ENCODE measurements at regions not wholly inside any gene's neighbourhood (a gene's known extent, or its start where the extent isn't known, plus 50 kb on each side); places are given as distances from the start of the nearest gene placed in this dataset.

DNA sequence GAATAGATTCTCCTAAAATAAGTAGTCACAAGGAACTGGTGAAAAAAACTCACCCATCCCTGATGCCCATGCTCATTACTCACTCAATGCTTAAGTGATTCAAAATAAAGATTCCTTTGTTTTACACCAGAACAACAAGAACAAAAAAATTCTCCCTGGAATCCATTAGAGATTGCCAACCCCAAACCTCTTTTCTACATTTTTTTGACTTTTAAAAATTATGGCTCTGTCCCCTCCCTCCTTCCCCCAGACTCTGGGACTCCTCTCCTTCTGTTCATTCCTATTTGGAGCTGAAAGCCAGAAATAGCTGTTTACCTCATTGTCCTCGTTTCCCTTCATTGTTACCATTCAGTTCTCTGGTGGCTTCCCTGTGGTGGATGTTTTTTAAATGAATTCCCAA lies 63.2 kb upstream of the FHIP2A start:
- Histone ChIP-seq H3K4ac (ENCODE audit: low read depth, low read length) (no peak overlapping the region), H3K9ac (ENCODE audit: low read depth, low read length) (no peak overlapping the region), H3K4me2 (ENCODE audit: low read depth, low read length) (no peak overlapping the region), H3K4me3 (ENCODE audit: insufficient read depth, low read depth, low read length) (no peak overlapping the region), H2AFZ (replicated peaks; ENCODE audit: low read length, poor library complexity) (no peak overlapping the region), H3K23ac (ENCODE audit: low read depth, low read length) (no peak overlapping the region), H4K8ac (ENCODE audit: low read depth in 2 of 2, low read length in 2 of 2) (no peak overlapping the region; a peak in 1 of 4 replicates), H2AK9ac (replicated peaks; ENCODE audit: low read depth, low read length, poor library complexity) (no peak overlapping the region), H4K5ac (ENCODE audit: low read depth, low read length) (no peak overlapping the region), H4K20me1 (ENCODE audit: insufficient read depth, low read length) (no peaks in the 10 kb centered on the region), H3K56ac (ENCODE audit: extremely low read depth, insufficient read depth, low read length) (no peak overlapping the region), H2BK5ac (ENCODE audit: low read depth, low read length, poor library complexity, severe bottlenecking) (no peak overlapping the region), H3K4me1 (ENCODE audit: control insufficient read depth, insufficient read depth, low read length) (peaks cover 12% of the 10 kb centered on the region), H3K27me3 (ENCODE audit: control insufficient read depth, insufficient read depth, low read length) (peaks cover 2% of the 10 kb centered on the region; the same call in 1 of the 2 replicates), H4K91ac (ENCODE audit: insufficient read depth, low read depth, low read length) (no peak overlapping the region), H3K36me3 (ENCODE audit: control insufficient read depth, insufficient read depth, low read length) (no peaks in the 10 kb centered on the region), H3K9me1 (ENCODE audit: insufficient read depth, low read length) (peaks cover 11% of the 10 kb centered on the region), H2BK15ac (ENCODE audit: low read depth, low read length) (no peak overlapping the region), H2BK20ac (ENCODE audit: low read depth, low read length) (no peak overlapping the region), H2BK120ac (ENCODE audit: low read depth, low read length) (no peak overlapping the region), H3K27ac (ENCODE audit: insufficient read depth, low read length) (no peak overlapping the region), H3K14ac (replicated peaks; ENCODE audit: low read depth, low read length) (no peak overlapping the region; the same call in 1 of the 2 replicates), H3K18ac (ENCODE audit: low read depth, low read length) (no peak overlapping the region), H3K79me1 (ENCODE audit: low read depth in 1 of 2, low read length in 2 of 2) (peaks cover 0 to 4% of the 10 kb centered on the region in 2 experiments; a peak in 1 of 4 replicates), H3K9me3 (ENCODE audit: control insufficient read depth, insufficient read depth, low read length) (no peaks in the 10 kb centered on the region), H2AK5ac (ENCODE audit: low read depth, low read length) (no peak overlapping the region)
- ATAC-seq (ENCODE audit: low read depth) (no peak), DNase-seq (peak; percentile 21)
- WGBS, 2 experiments (ENCODE audit: extremely low coverage in 2 of 2, insufficient read length in 1 of 2), result no CpG with 5 or more reads among the region's 1 CpG
- in situ Hi-C loops (cut with MboI; ENCODE audit: low sequenced_read_pairs), result no loop called here
- no TSS peak for BruUV-seq (replicated peaks)
- CTCF ChIA-PET, result no interaction called here
- POLR2A ChIA-PET (ENCODE audit: unreplicated experiment), result no interaction called here
- TF ChIP-seq BHLHE40 (IDR thresholded peaks at IDR 0.05; ENCODE audit: low read depth, low read length), result no peak
- no peak for TF ChIP-seq MAFK (IDR thresholded peaks at IDR 0.05; ENCODE audit: low read depth, low read length)
- TF ChIP-seq RCOR1 (IDR thresholded peaks at IDR 0.05; ENCODE audit: insufficient replicate concordance, low read length), result no peak
- intact Hi-C loops (cut with micrococcal nuclease), result no loop called here
- dilution Hi-C loops (cut with HindIII; ENCODE audit: low sequenced_read_pairs, unreplicated experiment), result no loop called here
